ENCODE measurements at regions not wholly inside any gene's neighbourhood (a gene's known extent, or its start where the extent isn't known, plus 50 kb on each side); places are given as distances from the start of the nearest gene placed in this dataset.
"Not testable (repeated sequence)": the region's sequence is repeated elsewhere in the genome, so short reads cannot be mapped to it uniquely, and the experiment has no call there.

- DNase-seq (ENCODE audit: low spot score): no peak
Measured at GRCh38 chrX:115357326-115358120, 68.0 kb downstream of the LUZP4 start.

GRCh38 chrX:115359508-115359907 lies 70.0 kb downstream of the LUZP4 start:
- DNase-seq (ENCODE audit: low spot score): not testable (repeated sequence)

- no peak for DNase-seq (ENCODE audit: low spot score)
Measured at GRCh38 chrX:115360220-115360781, 70.8 kb downstream of the LUZP4 start.

GRCh38 chrX:115362334-115363095 lies 73.0 kb downstream of the LUZP4 start:
- DNase-seq (ENCODE audit: low spot score): peak; percentile 6

- no peak for DNase-seq (ENCODE audit: low spot score)
Measured at GRCh38 chrX:115363372-115363771, 73.9 kb downstream of the LUZP4 start.

GRCh38 chrX:115363897-115364296 lies 74.4 kb downstream of the LUZP4 start:
- no peak for DNase-seq (ENCODE audit: low spot score)

GRCh38 chrX:115364670-115365069 lies 75.2 kb downstream of the LUZP4 start:
- DNase-seq (ENCODE audit: low spot score): no peak

GRCh38 chrX:115366535-115366934 lies 77.0 kb downstream of the LUZP4 start:
- DNase-seq (ENCODE audit: low spot score): no peak

- DNase-seq (ENCODE audit: low spot score): no peak
Measured at GRCh38 chrX:115367455-115367854, 77.9 kb downstream of the LUZP4 start.

GRCh38 chrX:115367951-115368350 lies 78.4 kb downstream of the LUZP4 start:
- DNase-seq (ENCODE audit: low spot score): no peak

- no peak for DNase-seq (ENCODE audit: low spot score)
Measured at GRCh38 chrX:115368876-115369275, 79.4 kb downstream of the LUZP4 start.

- no peak for DNase-seq (ENCODE audit: low spot score)
Measured at GRCh38 chrX:115372152-115372551, 82.6 kb downstream of the LUZP4 start.

GRCh38 chrX:115373308-115373707 lies 83.8 kb downstream of the LUZP4 start:
- no peak for DNase-seq (ENCODE audit: low spot score)

GRCh38 chrX:115378471-115378870 lies 89.0 kb downstream of the LUZP4 start:
- DNase-seq (ENCODE audit: low spot score): no peak

GRCh38 chrX:115387327-115387726 lies 97.8 kb downstream of the LUZP4 start:
- DNase-seq (ENCODE audit: low spot score): no peak

- no peak for DNase-seq (ENCODE audit: low spot score)
Measured at GRCh38 chrX:115388879-115389278, 99.4 kb downstream of the LUZP4 start.

- DNase-seq (ENCODE audit: low spot score): no peak
Measured at GRCh38 chrX:115390078-115390477, 100.6 kb downstream of the LUZP4 start.

- DNase-seq (ENCODE audit: low spot score): no peak
Measured at GRCh38 chrX:115392031-115392430, 102.5 kb downstream of the LUZP4 start.

GRCh38 chrX:115392871-115393270 lies 103.4 kb downstream of the LUZP4 start:
- DNase-seq (ENCODE audit: low spot score): no peak

- no peak for DNase-seq (ENCODE audit: low spot score)
Measured at GRCh38 chrX:115393271-115393670, 103.8 kb downstream of the LUZP4 start.

GRCh38 chrX:115394806-115395205 lies 105.3 kb downstream of the LUZP4 start:
- not testable (repeated sequence) for DNase-seq (ENCODE audit: low spot score)

GRCh38 chrX:115399306-115399705 lies 109.8 kb downstream of the LUZP4 start:
- no peak for DNase-seq (ENCODE audit: low spot score)

- DNase-seq (ENCODE audit: low spot score): no peak
Measured at GRCh38 chrX:115400960-115401359, 111.4 kb downstream of the LUZP4 start.
